NT2/D1 (cell line): ENCODE measurements at regions not wholly inside any gene's neighbourhood (a gene's known extent, or its start where the extent isn't known, plus 50 kb on each side); places are given as distances from the start of the nearest gene placed in this dataset.
"Not testable (repeated sequence)": the region's sequence is repeated elsewhere in the genome, so short reads cannot be mapped to it uniquely, and the experiment has no call there.

Source experiments
- SUZ12 ChIP-seq: IDR thresholded peaks from 2 replicates; pipeline ENCODE4 v1.6.1; 2011; ENCODE audit not compliant: insufficient read length, insufficient read depth; ENCODE audit errors: extremely low read depth
- YY1 ChIP-seq: IDR thresholded peaks from 2 replicates; pipeline ENCODE4 v1.6.1; 2011; ENCODE audit not compliant: insufficient read length, insufficient read depth
- ZNF274 ChIP-seq: IDR thresholded peaks from 2 replicates; pipeline ENCODE4 v1.6.1; 2011; ENCODE audit warnings: mild to moderate bottlenecking, low read depth, low read length

DNA sequence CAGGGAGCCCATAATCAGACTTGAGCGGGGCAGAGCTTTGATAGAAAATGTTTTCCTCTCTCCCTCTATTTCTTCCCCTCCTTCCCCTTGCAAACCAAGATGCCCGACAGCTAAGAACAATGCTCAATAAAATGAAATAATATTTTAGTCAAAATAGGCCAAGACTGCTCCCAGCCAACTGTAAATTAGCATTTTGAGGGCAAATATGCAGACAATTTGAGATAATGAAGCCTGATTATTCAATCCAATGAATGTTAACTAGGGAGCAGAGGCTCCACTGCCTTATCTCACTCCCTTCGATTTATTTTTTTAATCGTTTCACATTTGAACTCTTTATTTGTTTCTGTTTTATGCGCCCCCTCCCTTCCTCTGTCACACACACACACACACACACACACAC lies 67.8 kb upstream of the PLGLB1 start:
- not testable (repeated sequence) for TF ChIP-seq SUZ12, ZNF274, YY1
